IMR-90 (cell line): ENCODE measurements at regions not wholly inside any gene's neighbourhood (a gene's known extent, or its start where the extent isn't known, plus 50 kb on each side); places are given as distances from the start of the nearest gene placed in this dataset.
A peak's percentile ranks its signal among the peaks of the same experiment; 100 is the strongest.

ENCODE experiments used
- ATAC-seq: fragments of 200-7000 bp; cut with Tn5 transposase; 2 replicates; pipeline ENCODE4 v1.9.1; 2020; ENCODE audit warnings: low read depth, mild to moderate bottlenecking, moderate library complexity
- BruUV-seq: library from RNA; stranded (reverse); fragments of 400-500 nt; replicated peaks from 2 replicates; lab custom pipeline; 2021; lab: Mats Ljungman, UMichigan
- CTCF ChIA-PET: fragments of 300-600 bp; formaldehyde crosslinking; extraction: SDS; loops from one replicate; lab custom pipeline; 2021; ENCODE audit warnings: antibody characterized with exemption; lab: Yijun Ruan, JAX
- POLR2A ChIA-PET: fragments of 300-600 bp; sonication (Branson Sonifier 250); formaldehyde crosslinking; loops from one replicate; lab custom pipeline; 2022; ENCODE audit warnings: antibody characterized with exemption; ENCODE audit not compliant: unreplicated experiment; lab: Charles Lee
- DNase-seq: peaks from one replicate; pipeline ENCODE4 v3.0.0; 2013
- H2AFZ ChIP-seq: replicated peaks from 2 replicates; pipeline ENCODE3; 2013; ENCODE audit warnings: low read length, mild to moderate bottlenecking; ENCODE audit not compliant: poor library complexity
- H2AK5ac ChIP-seq: 2 replicates; pipeline ENCODE4 v1.6.1; 2013; ENCODE audit warnings: low read depth, low read length, inconsistent platforms
- H2AK9ac ChIP-seq: replicated peaks from 2 replicates; pipeline ENCODE3; 2013; ENCODE audit warnings: mild to moderate bottlenecking, low read depth, low read length, moderate library complexity; ENCODE audit not compliant: poor library complexity
- H2BK120ac ChIP-seq: 2 replicates; pipeline ENCODE4 v1.6.1; 2013; ENCODE audit warnings: low read depth, low read length, inconsistent platforms
- H2BK15ac ChIP-seq: 3 replicates; pipeline ENCODE4 v1.6.1; 2013; ENCODE audit warnings: low read depth, low read length, inconsistent platforms
- H2BK20ac ChIP-seq: 2 replicates; pipeline ENCODE4 v1.6.1; 2013; ENCODE audit warnings: low read depth, mild to moderate bottlenecking, inconsistent platforms, low read length, moderate library complexity
- H2BK5ac ChIP-seq: 2 replicates; pipeline ENCODE4 v1.6.1; 2013; ENCODE audit warnings: mild to moderate bottlenecking, low read depth, low read length, inconsistent platforms; ENCODE audit not compliant: poor library complexity, severe bottlenecking
- H3K14ac ChIP-seq: replicated peaks from 2 replicates; pipeline ENCODE4 v1.6.1; 2013; ENCODE audit warnings: low read depth, low read length, inconsistent platforms
- H3K18ac ChIP-seq: 2 replicates; pipeline ENCODE4 v1.6.1; 2013; ENCODE audit warnings: low read depth, low read length, control low read depth
- H3K23ac ChIP-seq: 2 replicates; pipeline ENCODE4 v1.6.1; 2013; ENCODE audit warnings: low read depth, low read length, inconsistent platforms
- H3K27ac ChIP-seq: 2 replicates; pipeline ENCODE4 v1.5.1; 2013; ENCODE audit warnings: mild to moderate bottlenecking, control low read depth, low read length; ENCODE audit not compliant: insufficient read depth
- H3K27me3 ChIP-seq: 2 replicates; pipeline ENCODE4 v1.6.1; 2013; ENCODE audit warnings: low read length; ENCODE audit not compliant: control insufficient read depth, insufficient read depth
- H3K36me3 ChIP-seq: 2 replicates; pipeline ENCODE4 v1.6.1; 2013; ENCODE audit warnings: low read length, mixed read lengths; ENCODE audit not compliant: control insufficient read depth, insufficient read depth
- H3K4ac ChIP-seq: 2 replicates; pipeline ENCODE4 v1.6.1; 2013; ENCODE audit warnings: low read depth, low read length, inconsistent platforms
- H3K4me1 ChIP-seq: 2 replicates; pipeline ENCODE4 v1.6.1; 2013; ENCODE audit warnings: low read length, mixed read lengths; ENCODE audit not compliant: control insufficient read depth, insufficient read depth
- H3K4me2 ChIP-seq: 2 replicates; pipeline ENCODE4 v1.6.1; 2013; ENCODE audit warnings: low read depth, mild to moderate bottlenecking, control low read depth, low read length, moderate library complexity
- H3K4me3 ChIP-seq: 2 replicates; pipeline ENCODE4 v1.5.1; 2013; ENCODE audit warnings: low read depth, mild to moderate bottlenecking, control low read depth, low read length, moderate library complexity; ENCODE audit not compliant: insufficient read depth
- H3K56ac ChIP-seq: 2 replicates; pipeline ENCODE4 v1.6.1; 2013; ENCODE audit warnings: low read length, inconsistent platforms; ENCODE audit not compliant: insufficient read depth; ENCODE audit errors: extremely low read depth
- H3K79me1 ChIP-seq, 2 experiments: 2 replicates each; pipeline ENCODE4 v1.6.1; 2013; ENCODE audit warnings: low read length in 2 of 2, inconsistent platforms in 1 of 2, low read depth in 1 of 2
- H3K9ac ChIP-seq: 2 replicates; pipeline ENCODE4 v1.6.1; 2013; ENCODE audit warnings: low read depth, low read length, control low read depth
- H3K9me1 ChIP-seq: 2 replicates; pipeline ENCODE4 v1.6.1; 2013; ENCODE audit warnings: low read length, inconsistent platforms; ENCODE audit not compliant: insufficient read depth
- H3K9me3 ChIP-seq: 2 replicates; pipeline ENCODE4 v1.6.1; 2013; ENCODE audit warnings: low read length; ENCODE audit not compliant: control insufficient read depth, insufficient read depth
- H4K20me1 ChIP-seq: 2 replicates; pipeline ENCODE4 v1.6.1; 2013; ENCODE audit warnings: low read length, inconsistent platforms; ENCODE audit not compliant: insufficient read depth
- H4K5ac ChIP-seq: 2 replicates; pipeline ENCODE4 v1.6.1; 2013; ENCODE audit warnings: mild to moderate bottlenecking, low read depth, low read length, control low read depth
- H4K8ac ChIP-seq, 2 experiments: 2 replicates each; pipeline ENCODE4 v1.6.1; 2013; ENCODE audit warnings: low read depth in 2 of 2, low read length in 2 of 2, control low read depth in 1 of 2, inconsistent platforms in 1 of 2
- H4K91ac ChIP-seq: 2 replicates; pipeline ENCODE4 v1.6.1; 2013; ENCODE audit warnings: low read depth, low read length, inconsistent platforms; ENCODE audit not compliant: insufficient read depth
- BHLHE40 ChIP-seq: fragments of 150-350 bp; IDR thresholded peaks from 2 replicates; pipeline ENCODE4 v1.6.1; 2016; ENCODE audit warnings: mild to moderate bottlenecking, low read depth, low read length
- CTCF ChIP-seq: conservative IDR thresholded peaks from 2 replicates; pipeline ENCODE4 v1.5.1; 2012; ENCODE audit warnings: mild to moderate bottlenecking, low read depth, low read length, improper control_type of control experiment
- MAFK ChIP-seq: IDR thresholded peaks from 2 replicates; pipeline ENCODE4 v1.6.1; 2012; ENCODE audit warnings: low read depth, low read length, improper control_type of control experiment
- dilution Hi-C: fragments of 300-500 bp; cut with HindIII; formaldehyde crosslinking; loops from one replicate; pipeline ENCODE4 v1.14.3; 2018; ENCODE audit warnings: low sequenced_read_pairs; ENCODE audit not compliant: unreplicated experiment
- in situ Hi-C: fragments of 300-500 bp; cut with MboI; formaldehyde crosslinking; loops from 3 replicates; pipeline ENCODE4 v1.14.3; 2019; ENCODE audit warnings: low sequenced_read_pairs, inconsistent platforms, mixed read lengths
- intact Hi-C: fragments of 100-400 bp; cut with micrococcal nuclease; formaldehyde crosslinking; loops from 2 replicates; pipeline ENCODE4 v1.10.0; 2022

- no peak overlapping the region for H4K91ac ChIP-seq
- H3K4ac ChIP-seq, result no peak overlapping the region
- H3K9ac ChIP-seq, result no peak overlapping the region
- H2BK120ac ChIP-seq, result no peak overlapping the region
- ATAC-seq, result no peak
- in situ Hi-C loops (no loop called here), dilution Hi-C loops (no loop called here), intact Hi-C loops (no loop called here)
- 0 out of 2 replicates have a peak, but pooled peaks cover 1% of the 10 kb centered on the region for H3K9me3 ChIP-seq
- no peak overlapping the region for H2BK20ac ChIP-seq
- no peak overlapping the region for H4K8ac ChIP-seq
- no peaks in the 10 kb centered on the region for H3K4me1 ChIP-seq
- no peak overlapping the region for H3K4me2 ChIP-seq
- peaks cover 5% of the 10 kb centered on the region for H3K27me3 ChIP-seq
- H3K56ac ChIP-seq, result no peak overlapping the region
- no peaks in the 10 kb centered on the region for H3K36me3 ChIP-seq
- H3K9me1 ChIP-seq, result no peaks in the 10 kb centered on the region
- DNase-seq, result no peak
- CTCF ChIA-PET, result no interaction called here
- no peak overlapping the region for H3K18ac ChIP-seq
- no peak overlapping the region for H3K23ac ChIP-seq
- H2BK15ac ChIP-seq, result no peak overlapping the region
- no peak overlapping the region for H2AK9ac ChIP-seq
- H4K20me1 ChIP-seq, result no peaks in the 10 kb centered on the region
- BruUV-seq, result no TSS peak
- no peak overlapping the region for H2AK5ac ChIP-seq
- POLR2A ChIA-PET, result no interaction called here
- TF ChIP-seq MAFK, result peak; percentile 41; the same call in 1 of the 2 replicates
- no peak for TF ChIP-seq CTCF
- TF ChIP-seq BHLHE40, result no peak
- H3K14ac ChIP-seq, result no peak overlapping the region
- H3K79me1 ChIP-seq, result no peaks in the 10 kb centered on the region
- no peak overlapping the region for H3K27ac ChIP-seq
- H2BK5ac ChIP-seq, result no peak overlapping the region
- no peak overlapping the region for H3K4me3 ChIP-seq
- no peak overlapping the region for H2AFZ ChIP-seq
- no peak overlapping the region for H4K5ac ChIP-seq
These were observed 63.3 kb upstream of the EXOC2 start for GRCh38 chr6:756224-756623.
